Limb (tissue), 2 donors: ENCODE measurements at regions not wholly inside any gene's neighbourhood (a gene's known extent, or its start where the extent isn't known, plus 50 kb on each side); places are given as distances from the start of the nearest gene placed in this dataset.
"Not testable (repeated sequence)": the region's sequence is repeated elsewhere in the genome, so short reads cannot be mapped to it uniquely, and the experiment has no call there.

ENCODE experiments used
- DNase-seq, 2 donors: peaks; one replicate each; pipeline ENCODE4 v3.0.0-alpha.2; 2016; ENCODE audit errors: extremely low spot score in 2 of 2

- DNase-seq: peak in 1 of 2 donors; percentile 22
Measured at GRCh38 chr14:101078170-101078891, 174.8 kb upstream of the RTL1 start.

GRCh38 chr14:101078892-101079221 is 175.3 kb upstream of the RTL1 start:
- peak in 1 of 2 donors; percentile 26 for DNase-seq

- no peak for DNase-seq
Measured at GRCh38 chr14:101080922-101081593, 177.5 kb upstream of the RTL1 start.

- DNase-seq: no peak
Measured at GRCh38 chr14:101082036-101082435, 178.5 kb upstream of the RTL1 start.

GRCh38 chr14:101082436-101083384 is 179.2 kb upstream of the RTL1 start:
- DNase-seq: no peak

GRCh38 chr14:101083564-101084435 is 180.3 kb upstream of the RTL1 start:
- DNase-seq: no peak

- no peak for DNase-seq
Measured at GRCh38 chr14:101084436-101084826, 180.9 kb upstream of the RTL1 start.

- no peak for DNase-seq
Measured at GRCh38 chr14:101086926-101087325, 183.4 kb upstream of the RTL1 start.

- DNase-seq: no peak
Measured at GRCh38 chr14:101087614-101088394, 184.3 kb upstream of the RTL1 start.

- DNase-seq: no peak
Measured at GRCh38 chr14:101088395-101088667, 184.8 kb upstream of the RTL1 start.

GRCh38 chr14:101088714-101089113 is 185.2 kb upstream of the RTL1 start:
- no peak for DNase-seq

- not testable (repeated sequence) for DNase-seq
Measured at GRCh38 chr14:101090478-101090877, 187.0 kb upstream of the RTL1 start.

GRCh38 chr14:101090976-101091375 is 187.5 kb upstream of the RTL1 start:
- no peak for DNase-seq

GRCh38 chr14:101094916-101095315 is 191.4 kb upstream of the RTL1 start:
- not testable (repeated sequence) for DNase-seq

- no peak for DNase-seq
Measured at GRCh38 chr14:101096551-101096950, 193.0 kb upstream of the RTL1 start.

GRCh38 chr14:101097109-101097793 is 193.7 kb upstream of the RTL1 start:
- no peak for DNase-seq

GRCh38 chr14:101098177-101098576 is 194.7 kb upstream of the RTL1 start:
- DNase-seq: no peak

- no peak for DNase-seq
Measured at GRCh38 chr14:101098641-101099040, 195.1 kb upstream of the RTL1 start.

- DNase-seq: no peak
Measured at GRCh38 chr14:101101456-101102056, 198.0 kb upstream of the RTL1 start.

- no peak for DNase-seq
Measured at GRCh38 chr14:101102875-101103274, 199.4 kb upstream of the RTL1 start.
